ENCODE measurements at regions not wholly inside any gene's neighbourhood (a gene's known extent, or its start where the extent isn't known, plus 50 kb on each side); places are given as distances from the start of the nearest gene placed in this dataset.

- peaks cover 9% of the 10 kb centered on the region for H3K27me3 Mint-ChIP-seq
- CTCF ChIA-PET = no interaction called here
- Histone ChIP-seq H3K4me1 (ENCODE audit: insufficient read depth, low read length) (no peaks in the 10 kb centered on the region), H3K4me3 (ENCODE audit: low read length) (no peak overlapping the region), H3K27ac (ENCODE audit: low read depth in 1 of 2, low read length in 2 of 2) (no peak overlapping the region), H3K36me3 (ENCODE audit: insufficient read depth, low read length) (no peaks in the 10 kb centered on the region), H3K27me3 (ENCODE audit: control insufficient read depth in 1 of 2, insufficient read depth in 2 of 2, low read length in 2 of 2) (no peaks in the 10 kb centered on the region), H3K9me3 (ENCODE audit: control insufficient read depth in 1 of 2, insufficient read depth in 1 of 2, low read length in 2 of 2) (no peaks in the 10 kb centered on the region)
- DNase-seq (no peak), ATAC-seq (ENCODE audit: poor library complexity) (no peak)
- POLR2A ChIA-PET = no interaction called here
- H3K36me3 Mint-ChIP-seq (ENCODE audit: low read depth) = no peaks in the 10 kb centered on the region
- H3K4me1 Mint-ChIP-seq (ENCODE audit: low read depth) = no peaks in the 10 kb centered on the region
- H3K4me3 Mint-ChIP-seq = no peak overlapping the region
- no peaks in the 10 kb centered on the region for H3K9me3 Mint-ChIP-seq
- intact Hi-C loops (cut with DNase I, micrococcal nuclease) = no loop called here
- no peak overlapping the region for H3K27ac Mint-ChIP-seq
- TF ChIP-seq CTCF (IDR thresholded peaks at IDR 0.05) = no peak
These were observed 140.6 kb upstream of the ARX start for GRCh38 chrX:25156323-25156722.

- DNase-seq (no peak), ATAC-seq (ENCODE audit: poor library complexity) (no peak)
- ChIA-PET POLR2A (no interaction called here), CTCF (no interaction called here)
- Mint-ChIP-seq H3K9me3 (no peaks in the 10 kb centered on the region), H3K27ac (no peak overlapping the region), H3K4me3 (no peak overlapping the region), H3K36me3 (ENCODE audit: low read depth) (no peaks in the 10 kb centered on the region), H3K4me1 (ENCODE audit: low read depth) (no peaks in the 10 kb centered on the region), H3K27me3 (peaks cover 10% of the 10 kb centered on the region)
- no peak overlapping the region for H3K4me3 ChIP-seq (ENCODE audit: low read length)
- H3K36me3 ChIP-seq (ENCODE audit: insufficient read depth, low read length) = no peaks in the 10 kb centered on the region
- H3K27me3 ChIP-seq (ENCODE audit: control insufficient read depth in 1 of 2, insufficient read depth in 2 of 2, low read length in 2 of 2) = no peaks in the 10 kb centered on the region
- TF ChIP-seq CTCF (IDR thresholded peaks at IDR 0.05) = no peak
- H3K4me1 ChIP-seq (ENCODE audit: insufficient read depth, low read length) = no peaks in the 10 kb centered on the region
- H3K9me3 ChIP-seq (ENCODE audit: control insufficient read depth in 1 of 2, insufficient read depth in 1 of 2, low read length in 2 of 2) = no peaks in the 10 kb centered on the region
- H3K27ac ChIP-seq (ENCODE audit: low read depth in 1 of 2, low read length in 2 of 2) = no peak overlapping the region
- intact Hi-C loops (cut with DNase I, micrococcal nuclease) = no loop called here
These were observed 138.4 kb upstream of the ARX start for GRCh38 chrX:25154168-25154567.

GRCh38 chrX:25151749-25152148 lies 136.0 kb upstream of the ARX start:
- Mint-ChIP-seq H3K27ac (no peak overlapping the region), H3K9me3 (no peaks in the 10 kb centered on the region), H3K4me1 (ENCODE audit: low read depth) (no peaks in the 10 kb centered on the region), H3K4me3 (no peak overlapping the region), H3K27me3 (peaks cover 20% of the 10 kb centered on the region), H3K36me3 (ENCODE audit: low read depth) (no peaks in the 10 kb centered on the region)
- H3K36me3 ChIP-seq (ENCODE audit: insufficient read depth, low read length) = no peaks in the 10 kb centered on the region
- DNase-seq = no peak
- no peak for ATAC-seq (ENCODE audit: poor library complexity)
- POLR2A ChIA-PET = no interaction called here
- intact Hi-C loops (cut with DNase I, micrococcal nuclease) = no loop called here
- no peaks in the 10 kb centered on the region for H3K9me3 ChIP-seq (ENCODE audit: control insufficient read depth in 1 of 2, insufficient read depth in 1 of 2, low read length in 2 of 2)
- no peaks in the 10 kb centered on the region for H3K27me3 ChIP-seq (ENCODE audit: control insufficient read depth in 1 of 2, insufficient read depth in 2 of 2, low read length in 2 of 2)
- H3K27ac ChIP-seq (ENCODE audit: low read depth in 1 of 2, low read length in 2 of 2) = no peak overlapping the region
- no peak overlapping the region for H3K4me3 ChIP-seq (ENCODE audit: low read length)
- no peak for TF ChIP-seq CTCF (IDR thresholded peaks at IDR 0.05)
- H3K4me1 ChIP-seq (ENCODE audit: insufficient read depth, low read length) = no peaks in the 10 kb centered on the region
- CTCF ChIA-PET = no interaction called here

All from CD4-positive, alpha-beta T cell (primary cell).